ENCODE measurements at regions not wholly inside any gene's neighbourhood (a gene's known extent, or its start where the extent isn't known, plus 50 kb on each side); places are given as distances from the start of the nearest gene placed in this dataset.

- TF ChIP-seq CTCF (IDR thresholded peaks at IDR 0.05), result no peak
- TF ChIP-seq POLR2A (IDR thresholded peaks at IDR 0.05), result no peak
These were observed 99.8 kb upstream of the CAMK1G start for GRCh38 chr1:209483691-209484090.

Data from lower leg skin (tissue), 3 donors.